NCI-H1694 (cell line): ENCODE measurements at regions not wholly inside any gene's neighbourhood (a gene's known extent, or its start where the extent isn't known, plus 50 kb on each side); places are given as distances from the start of the nearest gene placed in this dataset.

Source experiments
- DNase-seq: peaks from one replicate; lab custom pipeline; 2025; lab: John Stamatoyannopoulos, UW

DNA sequence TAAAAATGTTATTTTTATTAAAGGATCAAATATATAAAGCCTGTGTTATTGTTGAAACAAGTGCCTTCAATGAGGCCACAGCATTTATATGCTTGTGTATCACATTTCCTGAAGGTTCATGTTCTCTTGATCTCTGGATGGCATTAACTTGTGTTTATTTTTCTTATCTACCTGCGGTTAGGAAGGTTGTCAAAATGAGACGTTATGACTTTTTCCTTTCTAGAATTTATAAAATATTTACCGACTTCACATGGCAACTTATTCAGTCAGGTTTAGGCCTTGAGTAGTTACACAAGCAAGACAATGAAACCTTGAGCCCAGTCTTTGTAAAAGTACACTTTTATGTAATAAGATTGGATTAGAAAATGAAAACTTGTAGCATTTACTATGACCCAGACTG, 196.4 kb upstream of the ACVR2A start:
- no peak for DNase-seq

DNA sequence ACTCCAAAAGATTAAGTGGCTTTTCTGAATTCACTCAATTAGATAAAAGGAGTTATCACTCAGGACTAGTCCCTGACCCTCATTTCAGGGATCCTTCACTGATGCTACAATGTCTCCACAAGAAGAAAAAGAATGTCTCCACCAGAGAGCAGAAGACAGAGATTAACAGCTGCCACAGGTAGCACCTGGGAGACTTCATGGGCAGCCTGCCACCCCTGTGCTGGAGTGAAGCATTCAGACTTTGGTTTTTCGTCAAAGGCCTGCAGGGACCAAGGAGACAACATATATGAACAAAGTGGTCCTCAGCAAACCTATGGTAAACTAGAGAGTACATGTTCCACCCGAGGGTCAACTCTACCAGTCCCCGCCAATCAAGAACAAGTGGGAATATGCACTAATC, 197.0 kb upstream of the ACVR2A start:
- DNase-seq = no peak

DNA sequence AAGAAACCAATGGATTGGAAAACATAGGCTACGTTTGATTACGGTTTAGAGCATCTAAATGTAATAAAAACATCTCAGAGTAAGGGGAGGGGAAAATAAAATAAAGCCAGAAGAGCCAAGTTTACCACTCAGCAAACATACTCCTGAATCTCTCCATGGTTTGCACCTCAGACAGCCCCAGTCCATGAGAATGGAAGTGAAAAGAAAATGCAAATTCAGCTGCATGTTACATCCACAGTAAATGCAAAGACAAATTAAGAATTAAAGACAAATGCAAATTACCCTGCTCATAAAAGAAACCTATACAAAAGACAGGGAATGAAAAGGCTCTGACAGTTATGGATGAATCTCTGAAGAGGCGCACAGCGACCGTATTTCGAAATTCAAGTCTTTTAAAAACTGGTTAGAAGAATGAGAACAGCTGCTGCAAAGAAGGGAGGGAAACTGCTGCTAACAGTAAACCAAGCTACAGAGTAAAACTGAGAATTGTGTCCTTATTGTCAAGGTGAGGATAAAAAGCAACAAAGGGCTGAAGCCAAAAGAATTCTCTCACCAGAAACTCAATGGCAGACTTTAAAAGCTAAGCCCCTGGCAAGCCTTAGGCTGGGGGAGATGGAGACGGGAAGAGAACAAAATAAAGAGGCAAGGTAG, 197.9 kb upstream of the ACVR2A start:
- DNase-seq = no peak

DNA sequence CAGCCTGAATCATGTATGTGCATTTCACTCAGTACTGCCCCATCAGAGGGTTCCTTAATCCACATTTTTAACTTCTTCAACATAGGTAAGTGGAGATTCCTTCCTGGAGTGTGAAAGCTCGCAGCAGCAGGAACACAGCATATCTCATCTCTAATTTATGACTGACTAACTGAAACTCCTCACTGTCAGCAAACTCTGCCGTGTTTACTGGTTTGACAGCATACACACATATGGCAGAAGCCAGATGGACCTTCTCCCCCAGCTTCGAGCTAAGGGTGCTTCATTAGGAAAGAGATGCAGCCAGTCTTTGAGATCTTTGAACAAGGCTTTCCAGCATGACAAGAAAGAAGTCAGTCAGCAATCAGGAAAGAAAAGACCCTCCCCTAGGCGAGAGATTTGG, 200.3 kb upstream of the ACVR2A start:
- peak; percentile 73 for DNase-seq

DNA sequence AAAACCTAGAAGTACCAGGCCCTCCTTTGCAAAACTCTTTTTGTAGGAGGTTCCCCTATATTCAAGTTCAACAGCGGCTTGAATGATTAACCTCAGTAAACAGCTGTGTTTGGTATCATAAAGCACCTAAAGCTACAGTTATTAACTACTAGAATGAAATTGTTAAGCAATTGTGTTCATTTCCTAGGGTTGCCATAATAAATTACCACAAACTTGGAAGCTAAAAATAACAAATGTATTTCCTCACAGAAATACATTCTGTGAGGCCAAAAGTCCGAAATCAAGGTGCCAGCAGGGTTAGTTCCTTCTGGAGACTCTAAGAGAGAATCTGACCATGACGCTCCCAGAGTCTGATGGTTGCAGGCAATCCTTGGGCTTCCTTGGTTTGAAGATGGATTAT, 202.1 kb upstream of the ACVR2A start:
- DNase-seq = no peak

DNA sequence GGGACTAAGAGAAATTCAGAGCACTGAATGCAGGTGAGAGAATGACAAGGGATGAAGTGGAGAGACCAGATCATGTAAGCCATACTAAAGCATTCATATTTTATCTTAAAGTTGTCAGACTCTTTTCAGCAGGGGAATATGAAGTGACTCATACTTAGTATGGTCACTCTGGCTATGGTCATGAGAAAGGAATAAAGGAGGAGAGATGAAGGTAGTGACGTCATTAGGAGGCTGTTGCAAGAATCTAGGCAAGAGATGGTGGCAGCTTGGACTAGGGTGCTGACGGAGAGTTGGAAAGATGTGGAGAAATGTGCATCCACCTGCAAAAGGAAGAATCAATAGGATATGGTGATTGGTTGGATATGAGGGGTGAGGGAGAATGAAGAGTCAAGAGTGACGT, 203.2 kb upstream of the ACVR2A start:
- no peak for DNase-seq

DNA sequence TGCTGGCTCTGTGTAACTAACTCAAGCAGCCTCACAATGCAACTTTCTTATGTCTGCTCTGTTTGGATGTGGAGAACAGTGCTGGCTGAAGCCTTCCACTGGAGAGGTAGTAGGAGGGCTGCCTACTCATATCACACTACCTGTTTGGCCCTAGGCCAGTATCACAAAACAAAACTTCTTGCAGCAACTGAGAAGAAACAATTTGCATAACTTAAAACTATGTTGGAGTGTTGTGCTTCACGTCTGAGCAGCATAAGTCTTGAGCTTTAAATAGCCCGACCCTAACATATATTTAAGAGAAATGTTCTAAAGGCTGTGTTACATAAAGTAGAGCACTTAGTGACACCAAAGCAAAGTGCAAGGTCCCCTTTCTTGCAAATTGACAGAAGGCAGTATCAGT, 204.9 kb upstream of the ACVR2A start:
- no peak for DNase-seq

DNA sequence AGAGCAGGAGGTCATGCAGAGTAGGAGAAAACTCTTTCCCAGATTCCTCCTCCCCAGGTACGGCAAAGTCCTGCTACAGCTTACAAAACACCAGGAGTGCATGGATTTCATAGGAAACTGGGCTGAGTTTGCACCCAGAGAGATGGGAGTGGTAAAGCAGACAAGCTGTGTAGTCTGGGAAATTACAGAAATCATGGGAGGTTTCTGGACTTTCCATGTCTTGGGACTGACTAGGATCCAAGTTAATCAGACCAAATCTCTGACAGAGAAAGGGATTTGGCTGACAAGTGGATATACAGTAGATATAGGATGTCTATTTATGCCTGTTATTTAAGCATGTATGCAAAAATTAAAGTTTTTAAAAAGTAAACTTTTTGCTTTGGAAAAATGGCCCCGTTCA, 205.4 kb upstream of the ACVR2A start:
- DNase-seq = no peak

DNA sequence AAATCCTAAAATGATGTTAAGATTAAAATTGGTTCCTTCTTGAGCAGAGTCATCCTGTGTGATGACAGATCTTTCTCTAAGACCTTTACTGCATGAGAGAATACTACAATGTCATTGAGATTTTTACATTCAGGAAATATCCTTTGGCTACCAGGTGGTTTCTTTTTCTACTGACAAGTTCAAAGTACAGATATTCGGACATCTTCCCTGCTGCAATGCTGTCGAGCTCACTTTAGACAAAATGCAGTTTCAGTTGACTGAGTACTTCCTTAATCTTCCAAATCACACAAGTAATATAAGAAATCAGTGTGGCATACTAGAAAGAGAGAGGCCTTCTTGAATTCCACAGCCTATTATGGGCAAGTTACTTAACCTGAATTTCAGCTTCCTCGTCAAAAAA, 207.9 kb upstream of the ACVR2A start:
- DNase-seq = no peak

DNA sequence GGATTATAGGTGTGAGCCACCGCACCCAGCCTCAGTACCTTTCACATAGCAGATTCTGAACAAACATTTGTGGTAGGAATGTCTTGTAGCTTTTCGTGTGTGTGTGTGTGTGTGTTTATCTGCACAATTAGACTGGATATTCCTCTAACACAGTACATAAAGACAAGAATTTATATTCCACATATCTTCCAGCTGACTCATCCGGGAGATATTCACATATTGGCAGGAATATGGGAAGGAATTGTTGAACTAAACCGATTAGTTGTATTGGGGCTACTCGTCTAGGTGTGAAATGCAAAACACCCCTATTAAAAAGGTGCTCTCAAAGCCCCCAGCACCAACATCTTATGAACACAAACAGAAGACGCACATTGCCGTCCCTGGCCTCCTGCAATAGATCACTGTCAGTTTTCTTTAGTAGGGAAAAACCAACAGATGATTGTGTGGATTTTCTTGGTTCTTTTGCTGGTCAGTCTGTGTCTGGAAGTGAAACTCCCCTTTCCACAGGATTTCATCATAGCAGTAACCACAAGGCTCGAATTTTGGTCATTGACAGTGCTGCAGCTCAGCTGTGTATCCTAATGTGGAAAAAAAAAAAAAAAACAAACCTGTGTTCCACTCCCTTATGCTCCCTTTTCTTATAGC, 208.5 kb upstream of the ACVR2A start:
- DNase-seq = no peak

DNA sequence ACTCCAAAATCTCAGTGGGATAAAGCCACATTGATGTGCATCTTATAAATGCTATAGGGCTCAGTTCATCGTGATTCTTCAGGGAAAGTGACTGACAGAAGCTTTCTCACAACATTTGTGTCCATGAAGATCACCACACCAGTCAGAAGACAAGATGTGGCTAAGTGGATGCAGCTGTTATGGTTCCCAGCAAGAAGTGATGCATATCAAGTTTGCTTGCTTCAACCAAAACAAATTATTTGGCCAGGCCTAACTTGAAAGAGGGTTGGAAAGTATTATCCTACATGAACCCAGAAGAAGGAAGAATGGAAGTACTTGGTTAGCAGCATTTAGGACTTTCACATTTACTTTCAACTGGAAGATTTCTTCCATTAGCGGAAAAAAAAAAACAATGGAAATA, 210.0 kb upstream of the ACVR2A start:
- DNase-seq = no peak

DNA sequence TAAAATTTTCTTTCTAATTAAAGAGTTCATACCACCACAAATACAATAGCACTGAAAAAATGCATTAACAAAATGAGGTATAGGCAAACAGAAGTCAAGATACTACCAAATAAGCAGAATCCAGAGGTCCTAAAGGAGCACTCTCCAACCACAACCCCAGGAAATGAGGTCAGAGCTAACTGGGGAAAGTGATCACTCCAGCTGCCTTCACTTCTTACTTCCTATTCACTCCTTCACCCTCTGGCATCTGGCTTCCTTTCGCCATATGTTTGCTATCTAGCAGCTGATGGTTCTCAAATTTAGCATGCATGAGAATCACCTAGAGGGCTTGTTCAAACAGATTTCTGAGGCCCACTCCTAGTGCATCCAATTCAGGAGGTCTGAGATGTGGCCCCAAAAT, 212.6 kb upstream of the ACVR2A start:
- DNase-seq = peak; percentile 51

DNA sequence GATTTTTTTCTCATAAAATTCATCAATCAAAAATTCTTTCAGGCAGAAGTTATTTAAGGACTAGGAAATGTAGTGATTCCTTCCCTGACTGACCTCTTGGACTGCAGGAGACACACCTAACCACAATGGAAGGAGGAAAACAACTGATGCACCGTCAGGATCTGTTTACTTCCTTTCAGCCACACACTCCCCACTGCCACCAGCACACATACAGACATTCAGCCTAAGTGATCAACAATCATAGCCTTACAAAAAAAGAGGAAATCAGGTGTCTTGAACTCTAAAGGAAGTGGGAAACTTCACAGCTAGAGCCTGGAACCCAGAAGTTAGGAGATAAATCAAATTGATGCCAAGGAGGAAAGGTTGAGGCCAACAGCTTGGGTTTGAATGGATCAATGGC, 213.5 kb upstream of the ACVR2A start:
- DNase-seq = no peak

DNA sequence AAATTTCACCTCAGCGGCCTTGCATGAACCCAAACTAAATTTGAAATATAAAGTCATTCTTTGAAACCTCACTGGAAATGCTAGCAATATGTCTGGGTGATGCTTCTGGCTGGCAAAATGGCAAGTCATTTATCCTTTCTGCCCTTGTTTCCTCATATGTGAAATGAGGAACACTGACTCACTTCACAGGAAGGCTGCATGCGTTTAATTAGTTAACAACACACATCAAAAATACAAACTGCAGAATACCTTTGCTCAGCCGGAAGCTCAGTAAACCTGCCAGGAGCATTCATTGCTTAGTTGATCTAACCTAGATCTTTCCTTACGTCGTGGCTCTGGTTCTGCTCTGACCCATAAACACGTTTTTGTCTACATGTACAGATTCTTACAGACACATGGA, 214.2 kb upstream of the ACVR2A start:
- no peak for DNase-seq

DNA sequence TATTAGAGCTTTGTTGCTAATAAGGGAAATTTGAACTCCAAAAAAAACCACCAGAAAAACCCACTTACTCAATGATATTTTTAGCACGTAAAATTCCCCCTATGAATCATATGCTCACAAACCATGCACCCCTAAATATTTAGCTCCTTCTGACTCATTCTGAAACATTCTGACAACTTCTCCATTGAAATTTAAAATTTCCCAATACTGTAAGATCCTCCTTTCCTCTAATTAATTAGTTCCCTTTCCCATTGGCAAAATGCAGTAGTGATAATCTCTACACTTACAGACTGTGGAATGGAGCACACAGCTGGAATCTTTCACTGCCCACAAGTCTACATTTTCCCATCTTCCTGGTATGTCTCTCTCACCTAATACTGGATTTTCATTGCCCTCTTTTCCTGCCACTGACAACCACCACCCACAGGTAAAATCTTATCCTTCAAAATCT, 215.8 kb upstream of the ACVR2A start:
- DNase-seq = no peak

DNA sequence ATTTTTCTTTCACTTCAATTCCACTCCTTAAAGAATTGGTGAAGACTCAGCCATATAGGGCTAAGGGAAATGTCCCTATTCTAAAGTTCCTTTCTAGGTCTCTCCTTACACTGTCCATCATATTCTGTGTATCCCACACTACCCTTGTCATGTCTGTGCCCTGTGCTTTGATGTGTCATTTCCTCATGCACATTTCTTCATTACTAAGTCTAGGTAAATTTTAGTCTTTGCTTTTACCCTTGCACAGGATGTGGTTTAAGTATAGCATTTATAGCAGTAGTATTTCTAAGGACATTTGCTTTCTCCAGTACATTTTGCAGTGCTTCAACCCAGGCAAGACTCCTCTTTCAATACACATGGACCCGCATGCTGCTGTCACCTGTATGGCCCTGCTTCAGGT, 221.5 kb upstream of the ACVR2A start:
- no peak for DNase-seq

DNA sequence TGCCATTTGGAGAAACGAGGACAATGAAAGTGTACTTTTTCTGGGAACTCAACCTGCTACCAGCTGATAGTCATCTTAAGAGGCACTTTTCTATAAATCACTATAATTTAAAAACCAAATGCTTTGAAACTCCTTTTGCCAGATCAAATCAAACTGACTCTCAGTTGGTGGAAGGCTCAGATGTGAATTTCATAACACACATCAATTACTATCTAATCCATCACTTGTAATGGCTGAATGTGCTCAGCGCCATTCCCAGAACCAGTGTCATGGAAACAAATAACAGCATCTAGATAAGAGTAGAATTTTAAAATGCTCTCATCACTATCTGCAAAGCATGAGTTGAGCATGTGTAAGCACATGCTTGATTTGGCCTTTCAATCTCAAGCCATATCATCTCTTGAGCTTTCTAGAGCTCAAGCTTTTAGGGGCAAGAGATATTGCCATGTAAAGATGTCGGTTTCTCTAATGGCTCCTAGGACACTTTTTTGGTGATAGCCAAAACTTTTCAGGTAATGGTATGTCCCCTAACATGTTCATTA, 223.1 kb upstream of the ACVR2A start:
- no peak for DNase-seq

DNA sequence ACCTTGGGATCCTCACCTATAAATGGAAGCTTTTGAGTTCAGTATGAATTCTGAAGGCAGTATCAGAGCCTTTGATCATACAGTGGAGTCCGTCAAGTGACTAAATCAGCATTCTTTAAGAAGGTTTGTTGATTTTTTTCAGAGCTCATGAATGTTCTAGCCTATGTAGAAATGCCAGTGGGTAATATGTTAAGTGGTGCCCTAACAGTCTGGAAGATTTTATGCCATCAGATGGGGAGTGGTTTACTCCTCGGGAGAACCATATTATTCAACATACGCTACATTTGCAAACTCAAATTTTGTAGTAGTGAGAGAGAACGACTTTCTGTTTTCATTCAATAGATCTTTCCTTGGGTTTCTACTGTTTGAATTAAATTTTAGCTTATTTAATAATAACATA, 225.0 kb upstream of the ACVR2A start:
- DNase-seq = no peak

DNA sequence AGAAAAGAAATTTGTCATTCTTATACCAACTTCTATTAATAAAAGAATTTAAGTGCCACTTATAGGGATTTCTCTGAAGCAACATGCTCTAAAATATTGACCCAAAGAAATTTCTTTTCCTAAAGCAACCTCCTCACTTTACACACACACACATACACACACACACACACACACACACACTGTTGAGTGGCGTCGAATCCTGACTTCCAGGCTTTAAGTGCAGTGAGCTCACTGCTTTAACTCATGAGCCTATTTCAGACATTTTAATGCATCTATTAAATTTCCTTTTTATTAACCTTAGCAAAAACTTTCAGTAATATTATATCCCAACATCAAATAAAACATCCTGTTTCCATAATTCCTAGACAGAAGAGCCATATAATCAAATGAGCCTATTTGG, 229.1 kb upstream of the ACVR2A start:
- DNase-seq = no peak

DNA sequence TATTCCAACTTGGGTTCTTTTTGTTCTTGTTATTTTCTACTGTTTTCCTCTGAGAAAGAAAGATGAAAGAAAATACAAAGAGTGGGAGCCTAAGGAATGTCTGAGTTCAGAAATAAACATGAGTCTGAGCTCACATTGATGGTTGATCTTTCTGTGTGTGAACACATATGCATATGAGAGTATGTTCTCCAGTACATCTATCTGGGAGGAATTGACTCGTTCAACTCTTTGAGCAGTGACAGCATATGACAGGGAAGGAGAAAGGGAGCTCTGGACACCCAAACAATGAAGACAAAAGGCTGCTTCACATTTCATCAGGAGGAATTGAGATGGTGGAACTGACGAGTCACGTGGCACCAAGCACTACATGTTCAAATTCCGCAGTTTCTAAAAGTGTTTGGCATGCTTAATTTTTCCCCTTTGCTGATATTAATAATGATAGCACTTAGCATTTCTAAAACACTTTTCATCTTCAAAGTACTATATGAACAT, 229.8 kb upstream of the ACVR2A start:
- DNase-seq = no peak

DNA sequence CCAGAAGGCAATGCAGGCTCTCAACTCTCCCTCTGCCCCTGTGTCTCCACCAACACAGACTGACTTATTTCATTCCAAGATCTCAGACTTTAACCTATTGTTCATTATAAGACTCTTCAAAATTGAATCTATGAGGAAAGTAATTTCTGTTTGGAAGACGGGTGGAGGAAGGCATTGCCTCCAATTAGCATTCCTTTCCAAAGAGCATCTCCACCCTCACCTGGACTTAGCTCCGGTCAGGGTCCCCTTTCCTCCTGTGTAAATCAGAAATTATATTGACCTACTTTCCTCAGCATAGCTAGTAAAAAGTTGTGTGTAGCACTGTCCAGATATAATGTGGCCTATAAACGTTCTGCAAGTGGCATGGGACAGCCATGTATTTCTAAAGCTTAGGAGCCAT, 230.4 kb upstream of the ACVR2A start:
- no peak for DNase-seq

DNA sequence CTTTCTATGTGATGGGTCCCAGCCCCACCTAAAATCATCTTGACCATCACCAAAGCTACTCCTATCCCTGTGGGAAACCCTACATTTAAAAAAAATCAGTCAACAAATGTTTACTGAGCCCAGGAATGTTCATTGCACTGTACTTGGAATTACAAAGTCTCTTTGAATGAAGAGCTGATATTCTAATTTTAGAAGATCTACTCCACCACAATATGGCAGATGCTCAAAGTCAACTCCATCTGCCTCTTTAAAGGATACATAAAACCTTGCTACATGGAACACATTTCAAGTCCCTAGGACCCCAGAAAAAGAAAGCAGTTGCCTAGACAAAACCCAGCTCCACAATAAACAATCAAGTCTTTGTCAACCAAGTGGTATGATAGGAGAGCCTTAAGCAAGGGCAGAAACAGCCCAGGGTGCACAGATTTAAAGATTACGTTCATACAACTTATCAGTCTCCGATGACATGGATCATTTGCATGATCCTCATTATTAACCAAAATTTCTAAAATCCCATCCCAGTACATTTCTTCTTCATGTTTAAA, 234.3 kb upstream of the ACVR2A start:
- no peak for DNase-seq

DNA sequence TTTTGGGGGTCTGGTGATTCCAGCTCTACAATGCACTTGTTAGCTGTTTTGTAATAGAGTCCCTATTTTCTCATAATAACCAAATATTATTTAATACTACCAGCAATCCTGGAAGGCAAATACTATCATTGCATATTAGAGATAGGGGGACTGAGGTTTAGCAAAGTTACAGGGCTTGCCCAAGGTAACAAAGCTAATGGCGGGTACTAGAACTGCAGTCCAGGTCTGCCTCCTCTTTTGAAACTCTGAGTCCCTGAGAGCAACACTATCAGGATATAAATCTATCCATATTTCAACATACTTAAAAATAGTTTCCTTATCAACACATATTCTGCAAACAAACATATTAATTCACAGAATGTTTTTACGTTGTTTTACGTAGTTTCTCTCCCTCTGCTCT, 235.5 kb upstream of the ACVR2A start:
- DNase-seq = no peak

DNA sequence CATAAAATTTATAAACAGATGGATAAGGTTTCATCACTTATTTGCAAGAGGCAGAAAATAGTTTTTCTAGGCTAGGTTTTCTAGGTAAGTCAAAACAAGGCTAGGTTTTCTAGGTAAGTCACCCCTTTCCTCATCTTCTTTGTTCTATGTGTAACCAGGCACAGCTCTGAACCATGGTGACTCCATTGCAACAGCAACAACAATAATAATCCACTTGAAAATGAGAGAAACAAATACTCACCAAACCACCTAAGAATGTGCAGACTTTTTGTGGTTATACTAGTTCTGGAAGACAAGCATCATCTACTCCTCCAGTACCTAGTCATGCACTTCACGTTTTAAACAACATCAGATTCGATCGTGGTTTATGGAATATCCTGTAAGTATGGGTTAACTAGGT, 237.4 kb upstream of the ACVR2A start:
- DNase-seq = no peak
